ENCODE measurements at regions not wholly inside any gene's neighbourhood (a gene's known extent, or its start where the extent isn't known, plus 50 kb on each side); places are given as distances from the start of the nearest gene placed in this dataset.
A peak's percentile ranks its signal among the peaks of the same experiment; 100 is the strongest.

DNA sequence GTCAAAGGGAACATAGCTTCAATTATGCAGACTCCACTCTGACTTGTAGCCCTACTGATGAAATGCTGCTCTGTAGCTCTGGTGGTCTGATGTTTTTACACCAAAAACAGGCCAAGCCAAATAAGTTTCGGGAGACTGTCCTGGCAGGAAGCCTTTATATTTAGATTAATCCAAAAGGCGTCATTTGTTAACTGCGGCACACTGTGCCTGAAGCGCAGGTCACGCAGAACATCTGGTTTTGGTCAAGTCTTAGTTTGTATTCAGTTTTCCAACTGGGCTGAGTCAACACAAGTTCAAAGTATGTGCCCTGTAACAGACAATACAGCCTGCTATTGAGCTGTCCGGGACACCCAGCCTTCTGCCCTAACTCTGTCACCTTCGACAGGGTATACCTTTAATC, 154.6 kb upstream of the IPO5 start:
- H3K27ac ChIP-seq, result peak overlapping the region in 1 of 4 donors; percentile 72
- peaks cover 0 to 13% (median 0%) of the 10 kb centered on the region in 4 donors for H3K4me1 ChIP-seq
- TF ChIP-seq, protein P1, sequence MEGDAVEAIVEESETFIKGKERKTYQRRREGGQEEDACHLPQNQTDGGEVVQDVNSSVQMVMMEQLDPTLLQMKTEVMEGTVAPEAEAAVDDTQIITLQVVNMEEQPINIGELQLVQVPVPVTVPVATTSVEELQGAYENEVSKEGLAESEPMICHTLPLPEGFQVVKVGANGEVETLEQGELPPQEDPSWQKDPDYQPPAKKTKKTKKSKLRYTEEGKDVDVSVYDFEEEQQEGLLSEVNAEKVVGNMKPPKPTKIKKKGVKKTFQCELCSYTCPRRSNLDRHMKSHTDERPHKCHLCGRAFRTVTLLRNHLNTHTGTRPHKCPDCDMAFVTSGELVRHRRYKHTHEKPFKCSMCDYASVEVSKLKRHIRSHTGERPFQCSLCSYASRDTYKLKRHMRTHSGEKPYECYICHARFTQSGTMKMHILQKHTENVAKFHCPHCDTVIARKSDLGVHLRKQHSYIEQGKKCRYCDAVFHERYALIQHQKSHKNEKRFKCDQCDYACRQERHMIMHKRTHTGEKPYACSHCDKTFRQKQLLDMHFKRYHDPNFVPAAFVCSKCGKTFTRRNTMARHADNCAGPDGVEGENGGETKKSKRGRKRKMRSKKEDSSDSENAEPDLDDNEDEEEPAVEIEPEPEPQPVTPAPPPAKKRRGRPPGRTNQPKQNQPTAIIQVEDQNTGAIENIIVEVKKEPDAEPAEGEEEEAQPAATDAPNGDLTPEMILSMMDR (IDR thresholded peaks at IDR 0.05), result no peak
- TF ChIP-seq POLR2A (IDR thresholded peaks at IDR 0.05), result no peak
- no peak for TF ChIP-seq EP300 (IDR thresholded peaks at IDR 0.05)
- 65 to 67% methylated on average over 7 of the region's 7 CpGs for WGBS, 2 donors
- H3K36me3 ChIP-seq, result no peaks in the 10 kb centered on the region
- peaks cover 0 to 13% (median 2%) of the 10 kb centered on the region in 4 donors for H3K9me3 ChIP-seq
- no peaks in the 10 kb centered on the region for H3K27me3 ChIP-seq
- H3K4me3 ChIP-seq, result no peak overlapping the region
- DNase-seq (ENCODE audit: low spot score in 2 of 2), result no peak

DNA sequence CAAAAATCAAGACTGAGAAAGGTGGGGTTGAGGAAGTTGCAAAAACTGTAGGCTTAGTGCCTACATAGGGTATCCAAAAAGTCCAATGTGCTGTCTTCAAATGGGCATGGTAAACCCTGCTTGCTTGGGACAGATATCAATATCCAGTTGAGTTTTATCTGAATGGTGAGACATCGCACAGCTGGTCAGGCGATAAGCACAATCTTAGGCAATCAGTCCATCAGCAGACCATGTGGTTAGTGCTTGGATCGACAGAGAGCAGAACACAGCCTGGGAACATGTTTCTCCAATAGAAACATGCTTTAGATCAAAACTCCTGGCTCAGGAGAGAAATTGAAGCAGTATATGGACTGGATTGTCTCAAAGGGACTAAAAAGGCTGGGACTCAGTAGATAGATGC, 151.3 kb upstream of the IPO5 start:
- no peaks in the 10 kb centered on the region for H3K36me3 ChIP-seq
- H3K4me3 ChIP-seq, result no peak overlapping the region
- no peak for DNase-seq (ENCODE audit: low spot score in 2 of 2)
- WGBS, 2 donors, result 72 to 93% methylated on average over 3 of the region's 3 CpGs
- peaks cover 0 to 13% (median 0%) of the 10 kb centered on the region in 4 donors for H3K4me1 ChIP-seq
- no peak for TF ChIP-seq POLR2A (IDR thresholded peaks at IDR 0.05)
- TF ChIP-seq, protein P1 (IDR thresholded peaks at IDR 0.05), result no peak
- TF ChIP-seq EP300 (IDR thresholded peaks at IDR 0.05), result no peak
- no peak overlapping the region for H3K27ac ChIP-seq
- H3K27me3 ChIP-seq, result no peaks in the 10 kb centered on the region
- no peaks in the 10 kb centered on the region for H3K9me3 ChIP-seq

GRCh38 chr13:97809576-97809975, 143.9 kb upstream of the IPO5 start:
- no peak overlapping the region for H3K4me3 ChIP-seq
- DNase-seq (ENCODE audit: low spot score in 2 of 2), result no peak
- H3K9me3 ChIP-seq, result peaks cover 0 to 7% (median 0%) of the 10 kb centered on the region in 4 donors
- H3K36me3 ChIP-seq, result no peaks in the 10 kb centered on the region
- no peaks in the 10 kb centered on the region for H3K27me3 ChIP-seq
- no peaks in the 10 kb centered on the region for H3K4me1 ChIP-seq
- TF ChIP-seq POLR2A (IDR thresholded peaks at IDR 0.05) (no peak), EP300 (IDR thresholded peaks at IDR 0.05) (no peak)
- TF ChIP-seq, protein P1 (IDR thresholded peaks at IDR 0.05), result no peak
- no peak overlapping the region for H3K27ac ChIP-seq
- WGBS, 2 donors, result 62 to 66% methylated on average over 2 of the region's 2 CpGs

GRCh38 chr13:97810152-97810551, 143.3 kb upstream of the IPO5 start:
- WGBS, 2 donors, result 16 to 17% methylated on average over 3 of the region's 3 CpGs
- Histone ChIP-seq H3K9me3 (peaks cover 0 to 7% (median 0%) of the 10 kb centered on the region in 4 donors), H3K27me3 (no peaks in the 10 kb centered on the region), H3K27ac (no peak overlapping the region), H3K4me3 (no peak overlapping the region), H3K4me1 (no peaks in the 10 kb centered on the region), H3K36me3 (no peaks in the 10 kb centered on the region)
- DNase-seq (ENCODE audit: low spot score in 2 of 2), result peak in 1 of 2 donors; percentile 11
- TF ChIP-seq POLR2A (IDR thresholded peaks at IDR 0.05) (no peak), EP300 (IDR thresholded peaks at IDR 0.05) (no peak)
- TF ChIP-seq, protein P1 (IDR thresholded peaks at IDR 0.05), result peak in 3 of 5 experiments; percentile 27 to 51 (median 39)

GRCh38 chr13:97822377-97822776, 131.1 kb upstream of the IPO5 start:
- TF ChIP-seq, protein P1 (IDR thresholded peaks at IDR 0.05), result no peak
- no peak for TF ChIP-seq POLR2A (IDR thresholded peaks at IDR 0.05)
- no peak for TF ChIP-seq EP300 (IDR thresholded peaks at IDR 0.05)
- H3K9me3 ChIP-seq, result peaks cover 0 to 7% (median 0%) of the 10 kb centered on the region in 4 donors
- WGBS, 2 donors, result 83 to 92% methylated on average over 1 of the region's 1 CpG
- H3K36me3 ChIP-seq, result no peaks in the 10 kb centered on the region
- H3K27ac ChIP-seq, result no peak overlapping the region
- H3K27me3 ChIP-seq, result no peaks in the 10 kb centered on the region
- no peak overlapping the region for H3K4me3 ChIP-seq
- no peak for DNase-seq (ENCODE audit: low spot score in 2 of 2)
- no peaks in the 10 kb centered on the region for H3K4me1 ChIP-seq
